ENCODE measurements at regions not wholly inside any gene's neighbourhood (a gene's known extent, or its start where the extent isn't known, plus 50 kb on each side); places are given as distances from the start of the nearest gene placed in this dataset.

- TF ChIP-seq CTCF (conservative IDR thresholded peaks at IDR 0.05; ENCODE audit: low read depth, low read length) = no peak
- peak; percentile 75 for TF ChIP-seq CEBPB (IDR thresholded peaks at IDR 0.05; ENCODE audit: low read depth, low read length)
- peak; percentile 63; the same call in 1 of the 2 replicates for TF ChIP-seq BHLHE40 (IDR thresholded peaks at IDR 0.05; ENCODE audit: low read depth, low read length)
- TF ChIP-seq SMC3 (IDR thresholded peaks at IDR 0.05; ENCODE audit: low read depth, low read length) = no peak
- no peak for TF ChIP-seq MXI1 (IDR thresholded peaks at IDR 0.05; ENCODE audit: borderline replicate concordance, low read depth, low read length)
- peak; percentile 66; the same call in 1 of the 2 replicates for TF ChIP-seq MAZ (IDR thresholded peaks at IDR 0.05; ENCODE audit: borderline replicate concordance, low read depth, low read length)
- TF ChIP-seq ELK1 (IDR thresholded peaks at IDR 0.05; ENCODE audit: borderline replicate concordance, low read depth, low read length) = no peak
- no peak for TF ChIP-seq POLR2A (IDR thresholded peaks at IDR 0.05; ENCODE audit: low read depth, low read length)
- peak; percentile 85 for TF ChIP-seq RCOR1 (IDR thresholded peaks at IDR 0.05; ENCODE audit: insufficient replicate concordance, low read length)
- no peak for TF ChIP-seq RAD21 (IDR thresholded peaks at IDR 0.05; ENCODE audit: low read length)
These were observed 429.3 kb upstream of the SOX5 start for GRCh38 chr12:24378548-24379407.

Measured in IMR-90 (cell line).